ENCODE measurements at regions not wholly inside any gene's neighbourhood (a gene's known extent, or its start where the extent isn't known, plus 50 kb on each side); places are given as distances from the start of the nearest gene placed in this dataset.
A peak's percentile ranks its signal among the peaks of the same experiment; 100 is the strongest.

- no peak for DNase-seq (ENCODE audit: low spot score)
Observed at GRCh38 chr17:62882284-62882683, 74.2 kb upstream of the MARCHF10 start.

GRCh38 chr17:62880120-62880519 lies 72.0 kb upstream of the MARCHF10 start:
- no peak for DNase-seq (ENCODE audit: low spot score)

GRCh38 chr17:62876673-62877405 lies 68.7 kb upstream of the MARCHF10 start:
- DNase-seq (ENCODE audit: low spot score): no peak

- no peak for DNase-seq (ENCODE audit: low spot score)
Observed at GRCh38 chr17:62876063-62876462, 67.9 kb upstream of the MARCHF10 start.

- no peak for DNase-seq (ENCODE audit: low spot score)
Observed at GRCh38 chr17:62875296-62875695, 67.2 kb upstream of the MARCHF10 start.

GRCh38 chr17:62871291-62871690 lies 63.2 kb upstream of the MARCHF10 start:
- DNase-seq (ENCODE audit: low spot score): no peak

GRCh38 chr17:62870552-62870971 lies 62.4 kb upstream of the MARCHF10 start:
- DNase-seq (ENCODE audit: low spot score): no peak

- peak; percentile 81 for DNase-seq (ENCODE audit: low spot score)
Observed at GRCh38 chr17:62870030-62870541, 62.0 kb upstream of the MARCHF10 start.

GRCh38 chr17:62868723-62869122 lies 60.6 kb upstream of the MARCHF10 start:
- DNase-seq (ENCODE audit: low spot score): no peak

- no peak for DNase-seq (ENCODE audit: low spot score)
Observed at GRCh38 chr17:62868008-62868407, 59.9 kb upstream of the MARCHF10 start.

- DNase-seq (ENCODE audit: low spot score): no peak
Observed at GRCh38 chr17:62867303-62867702, 59.2 kb upstream of the MARCHF10 start.

- no peak for DNase-seq (ENCODE audit: low spot score)
Observed at GRCh38 chr17:62866471-62866870, 58.4 kb upstream of the MARCHF10 start.

- DNase-seq (ENCODE audit: low spot score): no peak
Observed at GRCh38 chr17:62865586-62865985, 57.5 kb upstream of the MARCHF10 start.

- no peak for DNase-seq (ENCODE audit: low spot score)
Observed at GRCh38 chr17:62862251-62862650, 54.1 kb upstream of the MARCHF10 start.

GRCh38 chr17:62860962-62861873 lies 53.1 kb upstream of the MARCHF10 start:
- peak; percentile 49 for DNase-seq (ENCODE audit: low spot score)

- DNase-seq (ENCODE audit: low spot score): no peak
Observed at GRCh38 chr17:62859146-62859545, 51.0 kb upstream of the MARCHF10 start.
